Activated CD4-positive, alpha-beta T cell treated with anti-CD3 and anti-CD28 coated beads, Interleukin-10, Interleukin-2, amounts not matched to agents 100 ng/mL and 50 ng/mL, durations not matched to agents 16 hours and 8 hours (primary cell): ENCODE measurements at regions not wholly inside any gene's neighbourhood (a gene's known extent, or its start where the extent isn't known, plus 50 kb on each side); places are given as distances from the start of the nearest gene placed in this dataset.
A peak's percentile ranks its signal among the peaks of the same experiment; 100 is the strongest.

Source experiments
- DNase-seq: peaks from one replicate; pipeline ENCODE4 v3.0.0-alpha.2; 2020

DNA sequence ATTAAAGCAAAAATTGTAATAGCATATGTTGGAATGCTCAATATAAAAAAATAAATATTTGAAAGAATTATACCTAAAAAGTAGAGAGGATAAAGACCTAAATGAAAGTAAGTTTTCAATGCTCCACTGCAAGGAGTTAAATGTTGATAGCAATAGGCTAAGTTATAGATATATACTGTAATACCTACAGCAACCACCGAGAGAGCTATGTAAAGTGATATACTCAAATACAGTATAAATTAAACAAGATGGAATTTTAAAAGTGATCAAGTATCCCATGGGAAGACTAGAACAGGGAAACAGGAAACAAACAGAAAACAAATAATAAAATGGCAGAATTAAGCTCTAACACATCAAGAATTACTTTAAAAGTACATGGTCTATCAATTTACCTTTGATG is 73.9 kb downstream of the CASP3 start:
- DNase-seq: no peak

DNA sequence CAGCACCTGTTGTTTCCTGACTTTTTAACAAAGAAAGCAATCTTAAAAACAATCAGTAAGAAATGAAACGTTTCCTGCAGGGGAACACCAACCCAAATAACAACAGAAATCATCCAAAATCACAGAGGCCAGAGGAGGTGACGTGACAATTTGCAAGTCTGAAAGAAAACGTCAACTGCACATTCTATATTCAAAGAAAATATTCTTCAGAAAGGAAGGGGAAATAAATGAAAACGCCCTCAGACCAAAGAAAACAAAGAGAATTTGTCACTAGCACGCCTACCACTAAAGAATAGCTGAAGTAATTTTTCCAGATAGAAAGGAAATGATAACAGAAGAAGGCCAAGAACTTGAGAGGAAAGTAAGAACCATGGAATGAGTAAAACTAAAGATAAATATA is 74.4 kb downstream of the CASP3 start:
- DNase-seq: peak; percentile 27

DNA sequence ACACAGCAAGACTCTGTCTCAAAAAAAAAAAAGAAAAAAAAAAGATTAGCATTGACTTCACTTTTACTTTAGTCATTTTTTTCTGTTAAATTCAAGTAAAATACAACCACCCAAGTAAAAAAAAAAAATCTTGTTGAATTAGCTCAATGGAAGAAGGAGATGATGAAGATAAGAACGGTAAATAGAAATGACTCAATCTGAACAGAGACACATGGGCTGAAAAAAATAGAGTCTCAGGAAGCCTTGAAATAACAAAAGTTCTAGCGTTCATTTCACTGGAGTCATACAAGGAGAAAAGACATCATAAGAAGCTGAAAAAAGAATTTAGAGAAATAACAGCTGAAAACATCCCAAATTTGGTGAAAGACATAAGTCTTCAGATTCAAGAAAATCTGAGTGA is 75.5 kb downstream of the CASP3 start:
- DNase-seq: peak; percentile 47

- no peak for DNase-seq
Measured at GRCh38 chr4:184568770-184569169, 80.5 kb downstream of the CASP3 start.

DNA sequence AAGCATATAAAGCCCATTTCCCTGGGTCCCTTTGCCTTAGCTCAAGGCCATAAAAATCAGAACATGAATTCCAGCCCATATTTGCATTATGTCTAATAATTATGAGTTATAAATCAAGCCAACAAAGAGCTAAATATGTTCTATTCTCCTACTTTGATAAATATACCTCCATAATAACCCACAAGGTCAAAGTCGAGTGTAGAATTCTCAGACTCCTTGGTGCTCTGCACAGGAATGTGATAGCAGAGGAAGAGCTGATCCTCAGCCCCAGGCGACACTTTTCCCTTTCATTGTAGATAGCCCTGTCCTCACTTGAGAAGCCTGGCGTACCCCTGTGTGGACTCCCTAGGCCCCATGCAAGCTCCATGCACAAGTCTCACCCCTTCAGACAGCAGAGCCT is 85.6 kb downstream of the CASP3 start:
- DNase-seq: no peak

DNA sequence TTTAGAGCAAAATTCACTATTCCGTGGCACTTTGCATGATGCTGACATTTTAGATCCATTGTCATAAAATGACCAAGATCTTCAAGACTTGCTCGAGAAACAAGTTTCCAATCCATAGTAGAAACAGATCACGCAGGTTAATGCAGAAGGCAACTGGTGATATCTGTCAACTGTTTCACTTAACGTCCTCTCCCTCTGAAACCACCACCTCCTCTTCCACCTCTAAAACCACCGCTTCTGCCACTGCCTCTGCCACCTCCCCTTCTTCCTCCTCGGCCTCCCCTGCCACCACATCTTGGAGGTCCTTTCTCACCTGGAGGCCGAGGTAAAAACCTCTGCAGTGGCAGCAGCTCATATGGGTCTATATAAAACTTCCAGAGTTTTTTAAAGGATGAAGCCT is 84.6 kb upstream of the IRF2 start:
- no peak for DNase-seq

- no peak for DNase-seq
Measured at GRCh38 chr4:184553891-184554290, 79.5 kb upstream of the IRF2 start.

GRCh38 chr4:184550476-184550875 is 76.1 kb upstream of the IRF2 start:
- no peak for DNase-seq

DNA sequence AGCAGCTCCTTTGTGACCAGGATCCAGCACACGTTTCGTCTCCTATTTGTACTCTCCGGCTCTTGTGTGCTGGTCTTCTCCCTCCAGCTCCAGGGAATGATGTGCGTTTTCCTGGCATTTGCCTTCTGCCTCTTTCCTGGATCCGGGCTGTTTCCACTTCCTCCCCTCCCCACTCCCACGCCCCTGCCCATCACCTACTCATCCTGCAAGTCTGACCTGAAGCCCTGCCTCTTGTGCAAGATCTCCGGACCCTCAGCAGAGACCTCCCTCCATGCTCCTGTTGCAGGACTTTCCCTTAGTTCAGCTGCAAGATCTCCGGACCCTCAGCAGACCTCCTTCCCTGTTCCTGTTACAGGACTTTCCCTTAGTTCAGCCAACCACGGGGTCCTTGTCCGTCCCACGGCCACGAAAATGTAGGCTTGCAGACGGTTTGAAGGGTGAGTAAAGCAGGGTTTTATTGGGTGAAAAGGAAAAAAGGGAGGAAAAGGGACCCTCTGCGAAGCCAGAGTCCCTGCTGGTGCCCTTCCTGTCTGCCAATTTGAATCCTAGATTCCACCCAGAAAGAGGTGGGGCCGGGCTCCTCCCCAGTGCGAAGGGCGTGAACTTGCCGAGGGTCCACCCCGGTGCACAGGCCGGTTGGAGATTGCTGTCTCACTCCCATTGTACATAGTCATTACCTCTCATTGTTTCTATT is 74.4 kb upstream of the IRF2 start:
- DNase-seq: no peak

DNA sequence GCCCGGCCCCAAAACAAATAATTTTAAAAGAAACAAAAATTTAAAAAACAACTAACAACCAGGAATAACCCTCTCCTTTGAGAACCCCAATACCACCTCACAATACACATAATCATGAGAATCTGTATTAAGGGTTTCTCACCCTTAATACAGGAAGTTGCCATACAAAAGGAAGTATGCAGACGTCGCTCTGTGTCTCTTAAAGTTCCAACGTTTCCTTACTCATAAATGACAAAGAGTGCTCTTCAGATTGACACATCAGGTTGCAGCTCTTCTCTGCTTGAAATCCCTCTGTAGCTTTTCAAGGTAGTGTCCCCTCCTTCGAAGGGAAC is 73.9 kb upstream of the IRF2 start:
- no peak for DNase-seq

DNA sequence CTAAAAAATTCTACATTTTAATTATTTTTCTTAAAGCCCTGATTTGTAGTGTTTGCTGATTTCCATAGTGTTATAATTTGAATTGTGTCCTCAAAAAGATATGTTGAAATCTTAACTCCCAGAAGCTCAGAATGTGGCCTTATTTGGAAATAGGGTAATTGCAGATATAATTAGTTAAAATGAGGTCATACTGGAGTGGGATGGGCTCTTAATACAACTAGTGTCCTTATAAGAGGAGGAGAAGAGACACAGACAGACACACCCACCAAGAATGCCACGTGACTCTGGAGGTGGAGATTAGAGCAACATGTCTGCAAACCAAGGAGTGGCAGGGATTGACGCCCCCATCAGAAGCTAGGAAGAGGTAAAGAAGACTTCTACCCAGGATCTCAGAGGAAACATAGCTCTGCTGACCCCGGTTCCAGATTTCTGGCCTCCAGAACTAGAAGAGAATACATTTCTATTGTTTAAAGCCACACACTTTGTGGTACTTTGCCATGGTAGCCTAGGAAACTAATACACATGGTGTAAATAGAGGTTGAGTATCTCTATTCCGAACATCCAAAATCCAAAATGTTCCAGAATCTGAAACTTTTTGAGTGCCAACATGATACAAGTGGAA is 70.5 kb upstream of the IRF2 start:
- DNase-seq: no peak

GRCh38 chr4:184541907-184542306 is 67.6 kb upstream of the IRF2 start:
- DNase-seq: no peak

DNA sequence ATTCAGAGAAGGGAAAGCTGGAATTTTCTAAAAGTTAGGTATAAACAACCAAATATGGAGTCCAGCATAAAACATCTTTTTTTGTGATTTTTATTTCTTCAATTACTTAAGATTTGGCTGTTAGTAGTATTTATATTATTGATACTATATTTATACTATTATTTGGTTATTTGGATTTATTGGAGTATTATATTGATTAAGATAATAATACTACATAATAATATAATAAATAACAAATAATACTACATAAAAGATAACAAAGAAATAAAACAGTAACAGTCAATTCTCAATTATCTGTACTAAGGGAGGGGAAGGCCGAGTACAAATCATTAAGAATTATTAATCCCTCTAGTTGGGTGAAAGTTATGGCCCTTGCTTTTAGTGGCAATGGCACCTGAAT is 66.0 kb upstream of the IRF2 start:
- DNase-seq: no peak

DNA sequence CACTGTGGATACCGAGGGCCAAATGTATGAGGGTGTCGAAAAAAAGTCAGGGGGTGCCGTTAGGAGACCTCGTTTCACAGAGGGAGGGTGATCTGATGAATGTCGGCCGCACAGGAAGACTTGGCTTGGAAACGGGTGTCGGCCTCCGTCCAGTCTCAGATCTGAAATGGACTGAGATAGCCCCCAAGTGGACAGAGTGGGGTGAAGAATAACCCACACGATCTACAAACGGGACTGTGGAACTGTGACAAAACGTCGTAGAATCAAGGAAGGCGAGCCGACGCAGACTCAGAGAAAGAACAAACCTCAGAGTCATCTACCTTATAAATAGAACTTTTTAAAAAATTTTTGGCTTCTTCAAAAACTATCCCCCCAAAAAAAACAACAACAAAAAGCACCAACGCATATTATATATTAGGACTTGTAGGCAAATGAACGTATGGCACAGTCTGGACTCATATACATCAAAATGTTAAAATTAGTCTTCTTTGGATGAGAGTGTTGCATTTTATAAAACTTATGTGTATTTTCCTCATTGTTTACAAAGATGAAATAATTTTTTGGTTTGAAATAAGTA is 63.8 kb upstream of the IRF2 start:
- DNase-seq: peak; percentile 86

DNA sequence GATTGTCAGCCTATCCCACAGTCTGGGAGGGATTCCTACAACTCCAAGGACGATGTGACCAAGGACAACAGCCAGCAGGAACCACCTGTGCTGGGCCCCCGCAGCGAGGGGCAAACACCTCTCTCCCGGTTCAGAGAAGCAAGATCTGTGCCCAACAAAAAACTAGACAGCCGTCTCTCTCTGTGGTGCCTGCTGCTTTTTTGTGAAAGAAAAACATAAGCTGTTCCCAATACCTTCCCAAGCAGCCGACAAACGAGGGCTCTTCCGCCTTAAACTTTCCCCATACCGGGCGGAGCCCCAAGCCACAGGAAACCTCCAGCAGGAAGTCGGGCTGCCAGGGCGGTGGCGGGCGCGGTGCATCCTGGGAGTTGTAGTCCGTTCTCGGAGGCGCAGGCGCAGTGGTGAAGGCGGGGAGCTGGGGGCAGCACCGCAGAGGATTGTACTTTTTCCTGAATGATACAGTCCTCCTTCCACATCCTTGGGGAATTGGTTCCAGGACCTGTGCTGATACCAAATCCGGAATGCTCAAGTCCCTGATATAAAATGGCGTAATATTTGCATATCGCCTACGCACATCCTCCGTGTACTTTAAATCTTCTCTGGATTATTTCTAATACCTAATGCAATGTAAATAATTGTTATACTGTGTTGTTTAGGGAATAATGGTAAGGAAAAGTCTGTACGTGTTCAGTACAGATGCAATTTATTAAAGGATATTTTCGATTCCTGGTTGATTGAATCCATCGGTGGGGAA is 63.1 kb upstream of the IRF2 start:
- DNase-seq: peak; percentile 96

DNA sequence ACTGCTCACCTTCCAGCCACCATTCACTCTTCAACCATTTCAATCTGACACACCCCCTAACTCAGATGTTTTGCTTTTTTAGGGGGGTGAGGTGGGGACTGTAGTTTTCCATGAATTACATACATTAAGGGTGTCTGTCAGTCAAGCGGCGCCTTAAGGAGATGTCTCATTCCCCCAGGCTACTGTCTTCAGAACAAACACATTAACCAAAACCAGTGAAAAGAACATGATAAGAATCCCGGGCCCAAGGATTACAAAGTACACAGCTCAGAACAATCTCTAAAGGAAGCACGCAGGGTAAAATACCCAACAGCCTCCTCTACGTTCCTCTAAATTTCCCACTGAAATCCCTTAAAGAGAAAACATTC is 62.5 kb upstream of the IRF2 start:
- DNase-seq: no peak

DNA sequence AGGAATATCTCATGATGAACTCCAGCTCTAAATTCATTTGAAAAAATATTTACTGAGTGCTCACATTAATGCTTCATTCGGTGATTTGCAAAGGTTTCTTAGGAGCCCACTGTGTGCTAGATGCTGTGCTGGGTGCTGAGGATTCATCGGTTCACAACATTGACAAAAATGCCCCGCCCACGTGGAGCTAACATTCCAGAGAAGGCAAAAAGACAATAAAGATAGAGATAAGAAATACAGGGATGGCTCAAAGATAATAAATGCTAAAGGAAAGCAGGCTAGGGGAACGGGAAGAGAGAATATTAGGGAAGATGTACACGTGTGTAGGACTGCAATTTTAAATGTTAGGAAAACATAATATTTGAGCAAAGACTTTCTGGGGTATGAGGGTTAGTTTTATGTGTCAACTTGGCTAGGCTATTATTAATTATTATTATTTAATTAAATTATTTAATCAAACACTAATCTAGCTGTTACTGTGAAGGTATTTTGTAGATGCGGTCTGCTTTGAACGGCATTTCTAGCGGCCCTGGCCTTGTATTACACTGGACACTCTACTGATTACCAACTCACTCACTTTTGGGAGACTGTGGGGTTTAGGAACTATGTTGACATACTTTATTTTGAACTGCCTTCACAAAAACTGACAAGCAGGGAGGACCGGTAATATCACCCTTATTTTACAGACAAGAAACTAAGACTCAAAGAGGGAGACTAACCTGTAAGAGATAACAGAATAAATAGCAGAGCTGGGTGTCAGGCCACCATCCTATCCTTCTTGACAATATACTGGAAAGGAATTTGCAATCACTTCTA is 61.9 kb upstream of the IRF2 start:
- DNase-seq: no peak

DNA sequence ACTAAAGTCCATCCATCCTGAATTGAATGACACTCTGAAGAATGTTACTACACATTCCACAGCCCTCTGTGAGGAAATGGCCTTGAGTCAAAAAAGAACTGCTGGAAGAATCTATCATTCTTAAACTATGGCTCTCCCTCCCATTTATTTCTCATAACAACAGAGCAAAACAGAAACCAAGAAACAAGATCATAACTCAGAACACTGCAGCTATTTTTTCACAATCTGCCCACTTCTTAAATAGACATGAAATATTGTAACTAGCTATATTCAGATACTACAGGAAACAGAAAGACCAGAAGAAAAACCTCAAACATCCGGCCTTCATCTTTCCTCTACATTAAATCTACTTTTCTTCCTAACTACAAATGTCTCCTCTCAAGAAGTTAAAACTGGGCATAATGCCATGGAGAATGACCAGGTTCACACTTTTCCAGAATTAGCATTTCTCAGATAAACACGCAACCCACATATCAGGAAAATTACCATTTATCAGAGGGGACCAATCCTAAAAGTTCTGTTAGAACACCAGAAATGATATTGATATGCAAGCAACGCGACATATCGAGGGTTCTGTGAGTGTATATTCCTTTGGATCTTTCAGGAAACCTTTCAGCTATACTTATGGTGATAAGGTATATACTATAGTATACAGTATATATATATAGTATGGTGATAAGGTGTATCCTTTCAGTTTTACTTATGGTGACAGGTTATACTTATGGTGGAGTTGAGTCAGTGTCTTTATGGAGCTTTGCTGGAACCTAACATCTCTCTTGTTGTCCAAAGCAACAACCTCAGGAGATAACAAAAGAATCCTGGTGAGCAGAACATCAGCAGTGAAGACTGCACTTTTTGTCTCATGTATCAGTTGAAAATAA is 60.4 kb upstream of the IRF2 start:
- DNase-seq: peak; percentile 85

DNA sequence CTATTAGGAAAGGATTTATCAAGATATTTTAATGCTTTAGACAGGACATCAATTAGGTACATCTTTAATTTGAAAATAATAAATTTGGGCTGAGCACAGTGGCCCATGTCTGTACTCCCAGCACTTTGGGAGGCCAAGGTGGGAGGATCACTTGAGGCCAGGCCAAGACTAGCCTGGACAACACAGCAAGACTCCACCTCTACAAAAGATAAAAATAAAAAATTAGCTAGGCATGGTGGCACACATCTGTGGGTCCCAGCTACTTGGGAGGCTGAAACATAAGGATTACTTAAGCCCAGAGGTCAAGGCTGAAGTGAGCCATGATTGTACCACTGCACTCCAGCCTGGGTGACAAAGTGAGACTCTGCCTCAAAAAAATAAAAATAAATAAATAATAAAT is 59.6 kb upstream of the IRF2 start:
- DNase-seq: no peak

DNA sequence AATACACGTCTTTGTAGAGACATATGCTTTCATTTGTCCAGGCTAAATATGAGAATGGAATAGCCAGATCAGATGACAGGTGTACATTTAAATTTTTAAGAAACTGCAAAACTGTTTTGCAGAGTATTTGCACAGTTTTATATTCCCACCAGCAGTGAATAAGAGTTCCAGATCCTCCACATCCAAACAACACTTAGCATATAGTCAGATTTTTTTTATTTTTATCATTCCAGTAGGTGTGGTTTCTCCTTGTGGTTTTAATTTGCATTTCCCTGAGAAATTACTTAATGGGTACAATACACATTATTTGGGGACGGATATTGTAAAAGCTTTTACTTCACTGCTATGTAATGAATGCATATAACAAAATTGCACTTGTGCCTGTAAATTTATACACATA is 56.7 kb upstream of the IRF2 start:
- no peak for DNase-seq

DNA sequence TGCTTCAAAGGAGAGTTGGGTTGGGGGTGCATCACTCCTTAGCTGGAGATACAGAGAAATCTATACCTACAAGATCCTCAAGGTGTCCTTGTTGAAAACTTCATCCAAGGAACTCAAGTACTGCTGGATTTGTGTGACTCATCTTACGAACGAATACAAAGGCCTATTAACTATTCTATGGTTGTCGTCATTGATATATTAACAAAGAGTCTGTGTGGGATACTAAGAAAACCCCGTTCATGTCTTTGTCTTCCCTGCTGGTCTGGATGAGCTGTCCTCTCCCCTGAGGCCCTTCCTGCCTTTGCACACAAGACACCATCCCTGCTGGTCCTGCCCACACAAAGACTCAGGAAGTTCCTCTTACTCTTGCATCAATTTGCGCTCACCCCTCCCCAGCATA is 54.9 kb upstream of the IRF2 start:
- no peak for DNase-seq

DNA sequence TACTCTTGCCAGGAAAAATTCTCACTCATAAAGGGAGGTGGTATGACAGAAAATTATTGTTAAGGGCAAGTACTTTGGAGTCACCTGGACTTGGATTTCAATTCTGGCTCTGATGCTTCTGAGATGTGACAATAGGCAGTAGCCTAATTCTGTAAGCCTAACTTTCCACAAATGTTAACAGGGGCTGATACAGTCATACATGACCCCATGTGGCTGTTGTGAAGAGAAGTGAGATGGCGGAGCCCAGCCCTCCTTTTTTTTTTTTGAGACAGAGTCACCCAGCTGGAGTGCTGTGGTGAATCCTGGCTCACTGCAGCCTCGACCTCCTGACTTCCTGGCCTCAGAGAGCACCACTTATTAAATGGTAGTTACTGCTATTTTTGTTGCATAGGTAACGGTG is 54.4 kb upstream of the IRF2 start:
- no peak for DNase-seq
